NB4 (cell line): ENCODE measurements at regions not wholly inside any gene's neighbourhood (a gene's known extent, or its start where the extent isn't known, plus 50 kb on each side); places are given as distances from the start of the nearest gene placed in this dataset.

ENCODE experiments used
- DNase-seq: peaks from one replicate; pipeline ENCODE4 v3.0.0; 2010; ENCODE audit warnings: low read depth
- H3K4me3 ChIP-seq: one replicate; pipeline ENCODE4 v1.5.1; 2011; ENCODE audit warnings: mild to moderate bottlenecking, low read depth, low read length, moderate library complexity
- CTCF ChIP-seq: IDR thresholded peaks from one replicate; pipeline ENCODE4 v1.5.1; 2012; ENCODE audit warnings: low read depth, low read length
- MYC ChIP-seq: IDR thresholded peaks from 2 replicates; pipeline ENCODE4 v1.6.1; 2011; ENCODE audit warnings: low read depth, low read length
- POLR2A ChIP-seq: IDR thresholded peaks from 2 replicates; pipeline ENCODE4 v1.6.1; 2011; ENCODE audit warnings: mild to moderate bottlenecking; ENCODE audit not compliant: insufficient read length; ENCODE audit errors: extremely low read depth
- TF ChIP-seq, protein P1 (sequence below): IDR thresholded peaks from 2 replicates; pipeline ENCODE4 v1.6.1; 2011; ENCODE audit warnings: low read depth, low read length

- TF ChIP-seq, protein P1, sequence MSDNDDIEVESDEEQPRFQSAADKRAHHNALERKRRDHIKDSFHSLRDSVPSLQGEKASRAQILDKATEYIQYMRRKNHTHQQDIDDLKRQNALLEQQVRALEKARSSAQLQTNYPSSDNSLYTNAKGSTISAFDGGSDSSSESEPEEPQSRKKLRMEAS: no peak
- TF ChIP-seq MYC (no peak), POLR2A (no peak), CTCF (no peak)
- DNase-seq: no peak
- H3K4me3 ChIP-seq: no peak overlapping the region
Observed at GRCh38 chr5:117880932-117881331, 1107.4 kb downstream of the DTWD2 start.

- no peak overlapping the region for H3K4me3 ChIP-seq
- no peak for DNase-seq
- no peak for TF ChIP-seq POLR2A
- TF ChIP-seq, protein P1: no peak
- TF ChIP-seq CTCF: no peak
- no peak for TF ChIP-seq MYC
Observed at GRCh38 chr5:117877731-117878130, 1110.6 kb downstream of the DTWD2 start.

- TF ChIP-seq MYC: no peak
- no peak overlapping the region for H3K4me3 ChIP-seq
- no peak for DNase-seq
Observed at GRCh38 chr5:117872798-117873368, 1115.5 kb downstream of the DTWD2 start.

DNA sequence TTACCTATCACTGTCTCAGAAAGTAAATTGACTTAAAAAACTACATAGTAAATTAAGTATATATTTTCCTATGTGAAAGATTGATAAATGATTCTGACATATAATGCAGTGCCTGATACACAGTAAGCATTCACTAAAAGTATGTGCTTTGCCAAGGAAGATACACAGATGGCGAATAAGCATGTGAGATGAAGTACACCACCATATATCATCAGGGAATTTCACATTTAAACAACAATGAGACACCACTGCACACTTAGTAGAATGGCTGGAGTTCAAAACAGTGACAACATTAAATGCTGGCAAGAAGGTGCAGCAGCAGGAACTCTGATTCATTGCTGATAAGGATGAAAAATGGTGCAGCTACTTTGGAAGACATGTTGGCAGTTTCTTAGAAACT is 1118.8 kb downstream of the DTWD2 start:
- TF ChIP-seq CTCF: no peak
- no peak for TF ChIP-seq POLR2A
- TF ChIP-seq MYC: no peak
- TF ChIP-seq, protein P1: no peak
- no peak for DNase-seq
- no peak overlapping the region for H3K4me3 ChIP-seq

GRCh38 chr5:117863586-117864296 is 1124.6 kb downstream of the DTWD2 start:
- DNase-seq: peak; percentile 16
- TF ChIP-seq, protein P1: no peak
- no peak for TF ChIP-seq MYC
- no peak for TF ChIP-seq POLR2A
- no peak for TF ChIP-seq CTCF
- no peak overlapping the region for H3K4me3 ChIP-seq

GRCh38 chr5:117860550-117860949 is 1127.8 kb downstream of the DTWD2 start:
- DNase-seq: no peak
- TF ChIP-seq, protein P1: no peak
- no peak for TF ChIP-seq CTCF
- TF ChIP-seq POLR2A: no peak
- no peak for TF ChIP-seq MYC
- no peak overlapping the region for H3K4me3 ChIP-seq
